ENCODE measurements at regions not wholly inside any gene's neighbourhood (a gene's known extent, or its start where the extent isn't known, plus 50 kb on each side); places are given as distances from the start of the nearest gene placed in this dataset.

DNA sequence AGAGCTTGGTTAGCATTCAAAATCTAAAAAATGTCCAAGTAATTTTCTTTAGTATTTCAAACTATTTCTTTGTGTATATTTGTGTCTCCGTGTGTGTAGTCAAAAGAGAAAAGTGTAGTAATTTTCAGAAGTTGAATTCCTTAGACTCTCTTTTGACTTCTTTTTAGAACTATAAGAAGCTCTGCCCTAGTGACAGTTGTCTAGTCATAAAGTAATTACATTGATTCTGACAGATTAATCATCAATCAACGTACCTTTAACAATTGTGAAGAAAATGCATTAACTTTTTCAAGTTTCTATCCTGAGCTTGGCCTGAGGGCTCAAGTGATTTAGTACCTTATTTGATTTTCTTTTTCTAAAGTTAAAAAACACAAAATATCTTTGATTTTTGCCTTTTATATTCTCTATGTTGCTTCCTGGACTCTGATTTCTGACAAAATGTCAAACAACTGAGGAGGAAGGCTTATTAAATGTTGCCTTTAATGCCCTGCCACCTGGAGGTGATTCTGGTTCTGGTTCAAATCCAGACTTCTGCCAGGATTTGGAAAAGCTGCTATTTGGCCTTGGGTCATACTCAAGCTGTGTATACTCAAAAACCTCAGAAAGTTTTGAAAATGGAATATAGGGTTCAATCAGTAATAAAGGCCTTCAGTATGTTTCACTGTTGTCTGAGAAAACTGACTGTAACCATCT is 653.6 kb downstream of the NSUN3 start:
- H3K27ac Mint-ChIP-seq (ENCODE audit: unreplicated experiment), result no peak overlapping the region
- H3K36me3 Mint-ChIP-seq (ENCODE audit: unreplicated experiment), result no peaks in the 10 kb centered on the region
- no peak for DNase-seq
- H3K4me1 Mint-ChIP-seq (ENCODE audit: low read depth, unreplicated experiment), result no peaks in the 10 kb centered on the region
- no peaks in the 10 kb centered on the region for H3K27me3 Mint-ChIP-seq (ENCODE audit: unreplicated experiment)
- no peaks in the 10 kb centered on the region for H3K9me3 Mint-ChIP-seq (ENCODE audit: unreplicated experiment)
- no peak overlapping the region for H3K4me3 Mint-ChIP-seq (ENCODE audit: unreplicated experiment)
- TF ChIP-seq, protein P1, sequence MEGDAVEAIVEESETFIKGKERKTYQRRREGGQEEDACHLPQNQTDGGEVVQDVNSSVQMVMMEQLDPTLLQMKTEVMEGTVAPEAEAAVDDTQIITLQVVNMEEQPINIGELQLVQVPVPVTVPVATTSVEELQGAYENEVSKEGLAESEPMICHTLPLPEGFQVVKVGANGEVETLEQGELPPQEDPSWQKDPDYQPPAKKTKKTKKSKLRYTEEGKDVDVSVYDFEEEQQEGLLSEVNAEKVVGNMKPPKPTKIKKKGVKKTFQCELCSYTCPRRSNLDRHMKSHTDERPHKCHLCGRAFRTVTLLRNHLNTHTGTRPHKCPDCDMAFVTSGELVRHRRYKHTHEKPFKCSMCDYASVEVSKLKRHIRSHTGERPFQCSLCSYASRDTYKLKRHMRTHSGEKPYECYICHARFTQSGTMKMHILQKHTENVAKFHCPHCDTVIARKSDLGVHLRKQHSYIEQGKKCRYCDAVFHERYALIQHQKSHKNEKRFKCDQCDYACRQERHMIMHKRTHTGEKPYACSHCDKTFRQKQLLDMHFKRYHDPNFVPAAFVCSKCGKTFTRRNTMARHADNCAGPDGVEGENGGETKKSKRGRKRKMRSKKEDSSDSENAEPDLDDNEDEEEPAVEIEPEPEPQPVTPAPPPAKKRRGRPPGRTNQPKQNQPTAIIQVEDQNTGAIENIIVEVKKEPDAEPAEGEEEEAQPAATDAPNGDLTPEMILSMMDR (IDR thresholded peaks at IDR 0.05; ENCODE audit: partially characterized antibody, unreplicated experiment), result no peak

DNA sequence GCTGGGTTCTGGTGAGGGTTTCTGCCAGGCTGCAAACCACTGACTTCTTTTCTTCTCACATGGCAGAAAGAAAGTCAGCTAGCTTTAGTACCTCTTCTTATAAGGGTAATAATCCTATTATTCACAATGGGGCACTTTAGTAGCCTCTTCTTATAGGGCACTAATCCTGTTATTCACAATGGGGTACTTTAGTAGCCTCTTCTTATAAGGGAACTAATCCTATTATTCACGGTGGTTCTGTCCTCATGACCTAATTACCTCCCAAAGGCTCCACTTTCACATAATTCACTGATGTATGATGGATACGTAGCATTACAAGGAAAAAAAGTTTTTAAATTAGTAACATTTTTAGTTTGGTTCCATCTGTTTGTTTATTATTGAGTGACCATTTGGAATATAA is 671.3 kb downstream of the NSUN3 start:
- Mint-ChIP-seq H3K36me3 (ENCODE audit: unreplicated experiment) (no peaks in the 10 kb centered on the region), H3K27ac (ENCODE audit: unreplicated experiment) (no peak overlapping the region), H3K9me3 (ENCODE audit: unreplicated experiment) (no peaks in the 10 kb centered on the region), H3K27me3 (ENCODE audit: unreplicated experiment) (no peaks in the 10 kb centered on the region), H3K4me1 (ENCODE audit: low read depth, unreplicated experiment) (peaks cover 1% of the 10 kb centered on the region), H3K4me3 (ENCODE audit: unreplicated experiment) (no peak overlapping the region)
- TF ChIP-seq, protein P1 (IDR thresholded peaks at IDR 0.05; ENCODE audit: partially characterized antibody, unreplicated experiment), result no peak
- no peak for DNase-seq

DNA sequence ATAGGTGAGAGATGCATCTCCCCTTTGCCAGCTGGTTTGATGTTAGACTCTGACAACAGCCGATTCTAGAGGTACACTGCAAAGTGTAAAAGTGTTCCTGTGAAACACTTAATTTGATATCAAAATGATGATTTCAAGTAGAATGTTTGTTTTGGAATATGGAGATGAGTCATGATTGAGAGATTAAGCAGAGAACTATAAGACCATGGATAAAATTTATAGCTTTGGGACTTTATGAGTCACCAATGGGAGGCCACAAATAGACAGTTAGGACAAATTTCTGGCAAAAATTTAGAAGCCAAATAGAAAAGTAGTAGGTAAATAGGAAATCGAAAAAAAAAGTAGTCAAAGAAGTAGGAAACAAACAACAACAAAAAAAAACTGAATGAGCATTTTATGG is 672.5 kb downstream of the NSUN3 start:
- Mint-ChIP-seq H3K27me3 (ENCODE audit: unreplicated experiment) (no peaks in the 10 kb centered on the region), H3K4me1 (ENCODE audit: low read depth, unreplicated experiment) (peaks cover 1% of the 10 kb centered on the region), H3K27ac (ENCODE audit: unreplicated experiment) (no peak overlapping the region), H3K36me3 (ENCODE audit: unreplicated experiment) (no peaks in the 10 kb centered on the region), H3K4me3 (ENCODE audit: unreplicated experiment) (no peak overlapping the region), H3K9me3 (ENCODE audit: unreplicated experiment) (no peaks in the 10 kb centered on the region)
- no peak for DNase-seq
- TF ChIP-seq, protein P1 (IDR thresholded peaks at IDR 0.05; ENCODE audit: partially characterized antibody, unreplicated experiment), result no peak

DNA sequence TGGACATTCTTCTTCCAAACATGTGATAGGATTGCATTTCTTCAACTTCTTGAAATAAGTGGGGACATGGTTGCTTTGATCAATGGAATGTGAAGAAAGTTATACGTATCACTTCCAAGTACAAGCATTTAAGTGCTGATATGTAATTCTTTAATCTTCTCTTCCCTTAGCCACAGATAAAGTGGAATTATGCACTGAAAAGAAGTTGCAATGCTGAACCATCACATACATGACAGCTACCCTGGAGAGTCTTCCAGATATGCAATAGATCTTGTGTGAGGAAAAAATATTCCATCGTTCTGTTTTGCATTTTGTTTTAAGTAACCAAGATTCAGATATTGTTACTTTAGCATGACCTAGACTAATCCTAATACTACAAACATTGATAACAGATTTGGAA is 674.3 kb downstream of the NSUN3 start:
- TF ChIP-seq, protein P1 (IDR thresholded peaks at IDR 0.05; ENCODE audit: partially characterized antibody, unreplicated experiment), result no peak
- no peak overlapping the region for H3K4me3 Mint-ChIP-seq (ENCODE audit: unreplicated experiment)
- H3K4me1 Mint-ChIP-seq (ENCODE audit: low read depth, unreplicated experiment), result peaks cover 1% of the 10 kb centered on the region
- H3K27me3 Mint-ChIP-seq (ENCODE audit: unreplicated experiment), result no peaks in the 10 kb centered on the region
- no peak overlapping the region for H3K27ac Mint-ChIP-seq (ENCODE audit: unreplicated experiment)
- no peak for DNase-seq
- H3K36me3 Mint-ChIP-seq (ENCODE audit: unreplicated experiment), result no peaks in the 10 kb centered on the region
- H3K9me3 Mint-ChIP-seq (ENCODE audit: unreplicated experiment), result no peaks in the 10 kb centered on the region

DNA sequence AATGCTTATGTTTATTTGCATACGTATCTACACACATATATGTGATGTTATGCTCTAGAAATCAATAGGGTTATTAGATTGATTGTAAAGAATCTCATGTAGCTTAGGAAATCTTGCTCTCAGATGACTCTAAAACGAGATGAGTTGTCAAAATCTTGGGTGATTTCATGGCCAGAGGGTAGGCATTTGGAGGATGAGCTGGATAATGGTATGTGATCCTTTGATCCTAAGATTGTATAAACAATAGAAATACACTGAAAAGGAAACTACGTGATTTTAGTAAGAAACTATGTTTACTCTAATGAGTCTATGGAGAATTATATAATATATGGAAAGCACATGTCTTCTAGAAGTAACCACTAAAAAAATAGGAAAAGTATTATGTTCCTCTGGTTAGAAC is 676.6 kb downstream of the NSUN3 start:
- Mint-ChIP-seq H3K9me3 (ENCODE audit: unreplicated experiment) (no peaks in the 10 kb centered on the region), H3K4me3 (ENCODE audit: unreplicated experiment) (no peak overlapping the region), H3K4me1 (ENCODE audit: low read depth, unreplicated experiment) (peaks cover 1% of the 10 kb centered on the region), H3K36me3 (ENCODE audit: unreplicated experiment) (peaks cover 7% of the 10 kb centered on the region), H3K27ac (ENCODE audit: unreplicated experiment) (no peak overlapping the region), H3K27me3 (ENCODE audit: unreplicated experiment) (no peaks in the 10 kb centered on the region)
- TF ChIP-seq, protein P1 (IDR thresholded peaks at IDR 0.05; ENCODE audit: partially characterized antibody, unreplicated experiment), result no peak
- DNase-seq, result no peak

Data from glutamatergic neuron (in vitro differentiated cells).